NCI-H226 (cell line): ENCODE measurements at regions not wholly inside any gene's neighbourhood (a gene's known extent, or its start where the extent isn't known, plus 50 kb on each side); places are given as distances from the start of the nearest gene placed in this dataset.
"Not testable (repeated sequence)": the region's sequence is repeated elsewhere in the genome, so short reads cannot be mapped to it uniquely, and the experiment has no call there.

Source experiments
- DNase-seq: peaks from one replicate; pipeline ENCODE4 v3.0.0-alpha.2; 2015

DNA sequence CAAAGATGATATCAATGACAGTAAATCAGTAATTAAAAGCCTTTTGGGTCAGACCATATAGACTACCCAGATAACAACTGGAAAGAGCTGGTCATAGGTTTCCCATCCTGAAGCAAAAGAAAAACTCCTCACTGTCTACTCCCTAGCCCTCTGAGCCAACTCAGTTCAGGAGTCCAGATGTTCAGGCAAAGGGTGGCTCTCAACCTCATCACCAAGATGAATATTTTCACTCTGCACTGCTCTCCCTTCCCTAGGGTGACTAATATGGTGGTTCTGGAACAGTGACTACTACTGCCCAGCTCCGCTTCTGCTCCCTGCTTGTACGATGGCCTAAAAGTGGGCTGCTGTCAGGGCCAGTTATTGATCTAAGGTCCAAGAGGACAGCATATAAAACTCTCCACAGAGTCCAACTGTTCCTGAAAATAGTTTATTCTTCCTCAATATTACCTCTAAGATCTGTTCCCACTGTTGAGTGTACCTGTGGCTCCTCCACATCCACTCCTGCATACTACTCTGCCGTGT lies 263.4 kb upstream of the SLC30A5 start:
- no peak for DNase-seq

DNA sequence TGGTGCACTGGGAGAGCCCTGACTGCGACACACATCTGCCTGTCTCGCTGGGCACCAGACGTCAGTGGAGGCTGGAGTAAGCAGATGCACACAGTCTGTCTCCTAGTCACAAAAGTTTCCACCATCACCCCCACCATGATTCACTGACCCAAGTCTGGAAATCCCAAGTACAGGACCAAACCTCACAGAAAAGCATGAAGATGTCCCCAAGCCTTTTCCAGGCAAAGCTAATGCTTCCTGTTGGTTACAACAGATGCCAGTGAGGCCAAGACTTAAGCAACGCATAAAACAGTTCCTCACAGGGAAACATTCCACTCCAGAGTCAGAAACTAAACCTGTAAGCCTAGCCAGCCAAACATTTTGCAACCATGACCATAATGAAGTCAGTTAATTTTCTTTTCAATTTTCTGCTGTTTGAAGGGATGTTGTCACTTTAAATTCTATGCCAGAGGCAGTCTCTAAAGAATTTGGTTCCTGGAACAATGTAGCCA lies 259.3 kb upstream of the SLC30A5 start:
- no peak for DNase-seq

DNA sequence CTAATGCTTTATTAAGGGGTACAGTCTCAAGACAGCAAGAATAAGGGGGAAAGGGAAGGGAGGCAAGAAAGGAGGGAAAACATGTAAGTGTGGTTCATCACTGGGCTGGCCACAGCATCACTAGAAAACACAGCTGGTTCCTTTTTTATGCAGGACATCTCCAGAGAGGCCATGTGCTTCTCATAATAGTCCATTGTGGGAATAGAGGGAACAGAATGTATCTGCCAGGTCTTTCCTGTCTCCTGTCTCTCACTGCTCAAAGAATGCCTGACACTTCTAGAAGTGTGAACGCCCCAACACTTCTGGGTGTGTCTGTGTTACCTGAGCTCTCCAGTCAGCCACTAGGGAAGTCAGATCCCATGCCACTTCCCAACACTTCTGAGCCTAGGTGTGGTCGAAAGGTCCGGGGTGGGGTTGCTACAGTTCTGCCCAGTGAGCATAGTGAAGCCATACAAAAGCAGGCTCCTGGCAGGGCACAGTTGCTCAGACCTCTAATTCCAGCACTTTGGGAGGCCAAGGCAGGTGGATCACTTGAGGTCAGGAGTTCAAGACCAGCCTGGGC lies 255.6 kb upstream of the SLC30A5 start:
- no peak for DNase-seq

DNA sequence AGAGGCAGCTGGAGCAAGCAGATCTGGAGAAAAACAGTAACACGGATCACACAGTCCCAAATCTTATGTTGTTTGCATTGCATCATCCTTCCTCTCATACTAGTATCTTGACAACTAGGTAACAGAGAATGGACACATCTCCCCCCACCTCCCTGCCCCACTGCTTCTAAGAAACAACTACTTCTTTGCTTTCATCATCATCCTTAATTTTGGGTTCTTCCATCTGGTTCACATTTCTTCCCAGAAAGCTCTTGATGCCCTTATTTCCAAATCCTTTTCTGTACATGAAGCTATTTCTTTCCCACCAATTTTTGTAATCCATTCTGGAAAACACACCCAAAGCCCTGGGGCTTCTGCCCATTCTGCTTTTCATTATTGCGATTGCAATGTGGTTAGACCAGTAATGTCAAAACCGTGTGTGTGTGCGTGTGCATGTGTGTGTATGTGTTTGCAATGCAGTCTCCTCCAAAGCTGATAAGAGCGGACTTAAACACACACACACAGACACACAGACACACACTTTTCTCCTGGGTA lies 254.7 kb upstream of the SLC30A5 start:
- no peak for DNase-seq

DNA sequence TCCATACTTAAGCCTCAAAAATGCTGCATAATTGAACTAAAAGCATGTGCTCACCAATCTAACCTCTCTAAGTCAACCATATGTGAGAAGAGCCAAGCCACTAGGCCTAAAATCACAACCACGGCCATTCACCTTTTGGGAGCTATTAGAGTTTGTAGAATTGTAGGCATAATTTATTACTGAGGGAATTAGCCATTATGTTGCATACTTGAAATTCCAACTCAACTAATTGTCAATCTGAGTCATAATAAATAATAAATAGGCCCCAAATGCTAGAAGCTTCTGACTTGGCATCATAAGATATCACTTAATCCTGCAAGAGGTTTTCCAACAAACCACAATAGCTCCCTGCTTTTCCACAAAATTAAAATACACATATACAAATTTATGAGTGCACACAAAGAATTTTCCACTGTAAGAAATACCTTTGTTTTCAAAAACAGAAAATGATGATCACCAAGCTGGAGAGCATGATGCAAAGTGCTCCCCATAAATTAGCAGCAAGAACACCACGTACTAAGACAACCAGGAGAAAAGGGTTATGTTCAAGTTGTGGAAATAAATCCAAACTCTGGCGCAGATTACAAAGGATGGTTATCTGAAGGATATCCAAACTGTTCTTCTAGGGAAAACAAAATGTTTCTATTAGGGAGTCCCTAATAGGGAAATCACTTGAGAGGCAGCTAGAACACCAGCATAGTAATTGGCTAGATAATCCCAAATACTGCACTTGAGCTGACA lies 250.0 kb upstream of the SLC30A5 start:
- DNase-seq = no peak

DNA sequence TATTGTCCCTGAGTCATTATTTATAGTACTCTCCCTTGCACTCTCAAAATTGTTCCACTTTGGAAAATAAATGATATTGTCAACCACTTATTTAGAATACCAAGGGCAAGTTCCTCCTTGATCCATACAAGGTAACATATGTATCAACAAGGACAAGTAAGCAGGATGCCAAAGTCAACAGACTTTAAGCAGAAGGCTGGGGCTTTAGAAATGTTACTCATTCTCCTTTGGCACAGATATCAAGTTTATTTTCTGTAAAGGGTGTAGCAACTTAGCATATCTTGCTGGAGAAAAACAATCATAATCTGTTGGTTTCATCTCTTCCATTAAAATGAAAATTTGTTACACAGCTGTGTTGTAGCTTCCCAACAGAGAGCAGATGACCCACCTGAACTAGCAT lies 248.7 kb upstream of the SLC30A5 start:
- DNase-seq = no peak

DNA sequence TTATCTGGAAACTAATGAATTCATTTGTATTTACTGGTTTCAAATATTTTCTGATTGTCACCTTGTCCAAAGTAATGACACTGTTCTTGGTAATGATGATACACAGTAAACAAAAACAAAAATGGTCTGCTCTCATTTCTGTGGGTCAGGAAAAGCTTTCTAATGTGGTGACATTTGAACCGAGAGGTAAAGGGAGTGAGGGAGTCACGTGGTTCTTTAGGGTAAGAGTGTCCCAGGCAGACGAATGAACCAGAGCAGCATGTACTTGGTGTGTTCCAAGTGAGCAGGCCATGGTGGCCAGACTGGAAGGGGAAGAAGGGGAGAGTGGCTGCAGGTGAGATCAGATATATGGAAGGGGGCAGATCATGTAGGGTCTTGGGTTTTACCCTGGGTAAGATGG lies 247.0 kb upstream of the SLC30A5 start:
- no peak for DNase-seq

DNA sequence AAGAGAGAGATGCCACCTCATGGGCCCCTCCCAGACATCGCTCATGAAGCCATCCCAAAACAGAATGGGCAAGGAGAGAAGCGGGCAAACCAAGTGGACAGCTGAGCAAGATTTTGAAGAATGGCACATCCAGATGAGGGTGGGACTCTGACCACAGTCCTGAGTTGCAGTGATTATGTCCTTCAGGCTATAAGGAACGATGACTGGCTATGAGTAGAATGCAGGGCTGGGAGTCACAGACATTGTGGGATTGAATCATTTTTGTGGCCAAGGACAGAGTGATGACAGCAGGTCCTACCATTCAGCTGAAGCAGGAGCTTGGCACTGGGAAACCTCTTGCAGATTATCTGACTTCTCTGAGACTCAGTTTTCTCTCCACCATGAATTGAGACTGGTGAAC lies 245.7 kb upstream of the SLC30A5 start:
- DNase-seq = no peak

DNA sequence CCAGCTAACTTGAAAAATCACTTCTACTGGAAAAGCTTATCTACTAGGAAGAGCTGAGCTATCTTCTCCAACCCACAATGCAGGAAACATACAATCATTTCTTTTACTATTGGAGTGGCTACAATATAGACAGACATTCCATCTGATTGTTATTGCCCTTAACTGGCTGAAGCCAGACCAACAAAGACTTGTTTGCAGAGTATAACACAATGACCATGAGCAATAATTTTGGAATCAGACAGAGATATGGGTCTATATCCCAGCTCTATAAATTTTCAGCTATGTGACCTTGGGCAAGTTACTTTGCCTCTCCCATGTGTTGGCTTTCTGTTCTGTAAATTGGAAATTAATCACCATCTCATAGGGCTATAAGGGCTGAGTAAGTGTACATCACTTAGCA lies 244.7 kb upstream of the SLC30A5 start:
- no peak for DNase-seq

DNA sequence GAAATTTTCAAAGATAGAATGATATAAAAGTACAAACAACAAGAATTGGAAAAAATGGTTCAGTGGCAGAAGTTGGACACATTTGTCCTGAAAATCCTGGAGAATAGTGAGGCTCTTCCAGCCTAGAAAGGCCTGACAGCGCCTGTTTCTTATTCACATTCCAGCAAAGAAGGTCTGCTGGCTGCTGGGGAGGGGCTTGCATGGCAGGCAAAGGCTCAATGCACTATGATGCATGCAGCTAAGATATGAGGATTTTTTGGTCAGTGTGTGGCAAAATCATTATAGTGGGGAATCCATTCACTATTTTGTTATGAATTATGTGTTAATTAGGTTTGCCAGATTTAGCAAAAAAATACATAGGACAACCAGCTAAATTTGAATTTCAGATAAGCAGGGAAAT lies 243.9 kb upstream of the SLC30A5 start:
- DNase-seq = no peak

DNA sequence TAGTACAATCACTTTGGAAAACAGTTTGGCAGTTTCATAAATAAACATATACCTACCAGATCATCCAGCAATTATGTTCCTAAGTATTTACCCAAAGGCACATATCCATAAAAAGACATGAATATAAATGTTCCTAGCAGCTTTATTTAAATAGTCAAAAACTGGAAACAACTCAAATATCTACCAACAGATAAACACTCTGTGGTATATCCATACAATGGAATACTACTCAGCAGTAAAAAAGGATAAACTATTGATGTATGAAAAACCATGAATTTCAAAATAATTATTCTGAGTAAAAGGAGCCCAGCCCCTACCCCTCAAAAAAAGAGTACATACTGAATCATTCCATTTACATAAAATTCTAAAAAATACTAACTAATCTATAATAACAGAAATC lies 232.7 kb upstream of the SLC30A5 start:
- no peak for DNase-seq

DNA sequence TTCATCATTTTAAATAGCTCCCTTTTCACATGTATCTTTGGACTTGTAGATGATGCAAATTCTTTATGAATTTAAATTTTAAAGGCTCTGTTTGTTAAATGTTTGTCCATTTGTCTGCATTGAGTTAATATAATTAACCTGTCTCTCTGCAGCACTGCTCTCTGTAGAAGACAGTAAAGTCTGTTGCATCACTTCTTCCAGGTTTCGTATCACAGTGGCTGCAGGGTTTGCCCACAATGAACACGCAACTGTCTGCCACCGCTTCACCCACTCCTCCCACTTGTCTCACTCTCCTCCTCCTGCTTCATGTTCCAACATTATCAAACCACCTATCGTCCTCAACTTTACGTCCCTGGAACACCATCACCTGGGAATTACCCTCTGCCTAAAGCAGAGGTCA lies 231.3 kb upstream of the SLC30A5 start:
- DNase-seq = no peak

DNA sequence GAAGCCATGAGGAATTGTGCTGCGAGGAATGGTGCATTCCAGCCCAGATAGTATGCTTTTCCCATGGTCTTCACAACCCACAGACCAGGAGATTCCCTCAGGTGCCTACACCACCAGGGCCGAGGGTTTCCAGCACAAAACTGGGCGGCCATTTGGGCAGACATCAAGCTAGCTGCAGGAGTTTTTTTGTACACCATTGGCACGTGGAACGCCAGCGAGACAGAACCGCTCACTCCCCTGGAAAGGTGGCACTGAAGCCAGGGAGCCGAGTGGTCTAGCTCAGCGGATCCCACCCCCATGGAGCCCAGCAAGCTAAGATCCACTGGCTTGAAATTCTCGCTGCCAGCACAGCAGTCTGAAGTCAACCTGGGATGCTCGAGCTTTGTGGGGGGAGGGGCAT lies 228.6 kb upstream of the SLC30A5 start:
- not testable (repeated sequence) for DNase-seq

DNA sequence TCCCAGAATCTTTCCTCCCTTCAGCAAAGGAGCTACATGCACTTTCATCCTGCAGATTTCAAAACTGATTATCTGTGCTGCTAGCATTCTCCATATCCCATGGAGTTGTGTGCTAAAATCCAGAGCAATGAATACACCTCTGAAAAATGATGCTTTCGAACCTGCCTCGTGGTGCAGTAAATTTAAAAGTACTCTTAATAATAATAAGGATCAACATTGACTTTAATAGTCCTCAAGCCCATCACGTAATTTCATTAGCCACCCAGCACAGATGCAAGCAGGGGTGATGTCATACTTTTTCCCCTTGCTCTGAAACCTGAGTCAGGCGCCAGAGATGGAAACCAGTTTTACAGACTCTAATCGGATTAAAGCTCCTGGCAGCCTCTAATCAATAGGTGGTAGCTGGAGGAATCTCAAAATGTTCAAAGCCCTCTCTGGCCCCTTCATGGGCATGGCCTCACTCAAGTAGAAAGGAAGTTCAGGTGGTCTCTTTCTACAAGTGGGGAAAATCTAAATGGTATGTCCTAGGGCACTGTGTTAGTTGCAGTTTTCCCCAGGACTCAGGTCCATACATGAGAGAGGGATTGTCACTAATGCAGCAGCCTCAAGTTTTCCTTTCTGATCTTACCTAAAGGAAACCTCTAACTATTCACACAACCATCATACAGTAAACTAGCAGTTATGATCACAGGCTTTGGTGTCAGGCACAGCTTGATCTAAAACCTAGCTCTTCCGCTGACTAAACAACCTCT lies 221.6 kb upstream of the SLC30A5 start:
- no peak for DNase-seq

DNA sequence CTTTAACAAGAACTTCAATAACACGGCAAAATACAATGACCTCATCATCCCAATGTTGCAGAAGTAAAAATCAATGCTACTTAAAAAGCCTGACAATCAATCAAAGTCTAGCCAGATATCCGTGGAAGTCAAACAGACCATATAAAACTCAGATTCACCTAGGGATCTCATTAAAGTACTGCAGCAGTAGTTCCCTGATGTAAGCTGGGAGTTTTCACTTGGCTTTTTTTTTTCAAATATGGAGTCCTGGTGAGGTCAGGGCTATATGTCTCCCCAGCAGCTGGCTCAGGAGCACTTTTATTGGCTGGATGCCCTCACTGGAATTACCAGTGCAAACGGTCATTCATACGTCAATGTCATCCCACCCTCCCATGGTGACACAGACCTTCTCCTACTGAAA lies 220.6 kb upstream of the SLC30A5 start:
- no peak for DNase-seq

DNA sequence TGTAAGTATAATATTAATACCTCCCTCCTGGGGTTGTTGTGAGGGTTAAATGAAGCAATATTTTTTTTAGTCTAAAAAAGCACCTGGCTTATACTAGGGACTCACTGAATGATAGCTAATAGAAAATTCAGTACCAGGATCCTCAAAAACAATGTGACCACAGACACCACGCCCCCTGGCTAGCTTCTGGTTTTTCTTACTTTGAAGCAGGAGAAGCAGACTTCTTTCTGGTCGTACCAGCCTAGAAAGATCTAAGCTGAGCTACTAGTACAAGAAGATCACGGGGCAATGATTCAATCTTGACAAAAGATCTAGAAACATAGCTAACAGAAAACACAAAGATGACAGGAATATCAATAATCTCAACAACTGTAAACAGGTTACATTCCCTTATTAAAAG lies 218.5 kb upstream of the SLC30A5 start:
- no peak for DNase-seq

DNA sequence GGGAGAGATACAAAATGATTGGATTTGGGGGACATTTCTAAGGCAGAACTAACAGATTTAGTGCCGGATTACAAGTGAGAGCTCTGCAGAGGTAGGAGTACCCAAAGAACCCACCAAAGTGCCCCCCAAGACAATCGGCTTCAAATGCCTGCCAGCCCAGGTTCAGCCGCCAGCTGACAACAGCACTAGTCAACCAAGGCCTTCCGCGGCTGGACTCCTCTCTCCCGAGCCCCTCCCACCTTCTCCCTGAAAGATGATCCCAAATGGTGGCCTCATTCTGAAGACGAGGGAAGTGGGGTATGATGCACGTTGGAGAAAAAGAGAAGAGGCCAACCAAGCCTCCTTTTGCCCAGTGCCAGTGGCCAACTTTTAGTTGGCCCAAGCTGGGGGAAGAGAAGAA lies 210.4 kb upstream of the SLC30A5 start:
- no peak for DNase-seq

DNA sequence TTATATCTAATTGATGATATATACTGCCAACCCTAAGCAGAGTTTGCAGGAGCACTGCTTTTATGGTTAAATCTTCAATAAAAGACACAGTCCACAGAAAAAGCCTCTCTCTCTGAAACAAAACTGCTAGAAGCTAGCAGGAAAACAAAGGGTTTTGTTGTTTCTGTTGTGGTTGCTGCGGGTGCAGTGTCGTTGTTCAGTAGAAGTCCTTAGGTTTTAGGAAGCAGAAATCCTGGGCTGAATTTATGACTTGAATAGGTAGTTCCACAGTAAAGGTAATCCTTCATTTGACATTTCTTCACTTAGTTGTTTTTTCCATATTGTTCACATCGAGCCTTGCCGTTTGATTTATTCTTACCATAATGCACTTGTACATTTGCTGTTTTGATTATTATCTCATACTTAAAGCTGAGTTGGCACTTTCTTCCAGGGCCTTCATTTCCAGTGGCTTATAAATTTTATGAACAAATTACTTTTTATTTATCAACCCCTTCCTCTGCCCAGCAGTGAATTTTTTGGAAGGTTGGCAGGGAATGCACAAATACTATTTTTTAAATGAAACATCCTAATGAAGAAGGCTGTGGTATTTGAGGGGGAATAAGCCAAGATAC lies 209.6 kb upstream of the SLC30A5 start:
- no peak for DNase-seq

DNA sequence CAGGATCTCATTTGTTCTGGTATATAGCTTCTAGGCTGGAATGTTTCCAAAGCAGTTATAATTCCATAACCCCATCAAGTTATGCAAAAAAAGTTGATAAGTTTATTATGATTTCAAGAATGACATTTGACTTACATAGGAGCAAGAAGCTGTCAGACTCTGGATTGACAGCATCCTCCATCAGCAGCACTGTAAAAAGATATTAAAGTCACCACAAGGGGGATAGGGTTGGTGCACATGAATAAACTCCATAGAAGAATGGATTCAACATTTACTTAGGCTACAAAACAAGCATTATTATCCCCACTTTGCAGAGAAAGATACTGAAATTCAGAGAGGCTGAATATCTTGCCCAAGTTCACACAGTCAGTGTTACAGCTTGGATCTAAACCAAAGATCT lies 208.9 kb upstream of the SLC30A5 start:
- DNase-seq = no peak

DNA sequence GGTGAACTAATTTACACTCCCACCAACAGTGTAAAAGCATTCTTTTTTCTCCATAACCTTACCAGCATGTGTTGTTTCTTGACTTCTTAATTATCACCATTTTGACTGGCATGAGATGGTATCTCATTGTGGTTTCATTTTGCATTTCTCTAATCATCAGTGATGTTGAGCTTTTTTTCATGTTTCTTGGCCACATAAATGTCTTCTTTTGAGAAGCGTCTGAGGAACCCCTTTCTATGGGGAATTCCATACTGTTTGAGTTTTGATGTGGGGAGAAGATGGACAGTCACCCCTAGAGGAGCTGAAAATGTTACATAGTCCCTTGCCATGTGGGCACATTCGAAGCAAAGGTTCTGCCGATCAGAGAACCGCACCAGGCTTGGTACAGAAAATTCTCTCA lies 207.0 kb upstream of the SLC30A5 start:
- no peak for DNase-seq

DNA sequence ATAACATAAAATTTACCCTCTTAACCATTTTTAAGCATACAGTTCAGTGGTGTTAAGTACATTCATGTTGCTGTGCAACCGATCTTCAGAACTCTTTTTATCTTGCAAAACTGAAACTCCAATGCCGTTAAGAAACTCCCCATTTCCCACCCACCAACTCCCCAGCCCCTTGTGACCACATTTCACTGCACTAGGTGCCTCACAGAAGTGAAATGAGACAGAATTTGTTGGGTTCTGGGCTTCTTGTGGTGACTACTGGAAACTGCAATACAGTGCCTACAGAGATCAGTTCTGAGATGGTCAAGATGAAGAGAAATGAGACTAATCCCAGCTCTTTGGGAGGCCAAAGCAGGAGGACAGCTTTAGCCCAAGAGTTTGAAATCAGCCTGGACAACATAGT lies 202.1 kb upstream of the SLC30A5 start:
- DNase-seq = no peak

DNA sequence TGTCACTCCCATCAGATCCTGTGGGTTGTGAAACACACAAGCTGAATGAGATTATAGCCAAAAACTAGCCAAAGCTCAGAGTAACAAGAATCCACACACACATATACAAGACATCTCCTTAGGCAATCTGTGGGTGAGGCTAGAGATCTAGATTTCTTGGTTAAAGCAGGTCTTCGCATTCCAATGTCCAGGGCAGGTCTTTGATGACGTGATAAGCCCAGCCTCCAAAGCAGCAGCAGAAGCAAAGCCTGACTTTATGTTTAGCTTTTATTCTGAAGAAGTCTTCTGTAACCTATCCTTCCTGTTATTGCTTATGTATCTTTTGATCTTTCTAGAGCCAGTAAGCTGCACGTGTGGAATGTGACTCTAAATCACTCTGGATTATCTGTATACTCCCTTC lies 199.1 kb upstream of the SLC30A5 start:
- peak; percentile 67 for DNase-seq

DNA sequence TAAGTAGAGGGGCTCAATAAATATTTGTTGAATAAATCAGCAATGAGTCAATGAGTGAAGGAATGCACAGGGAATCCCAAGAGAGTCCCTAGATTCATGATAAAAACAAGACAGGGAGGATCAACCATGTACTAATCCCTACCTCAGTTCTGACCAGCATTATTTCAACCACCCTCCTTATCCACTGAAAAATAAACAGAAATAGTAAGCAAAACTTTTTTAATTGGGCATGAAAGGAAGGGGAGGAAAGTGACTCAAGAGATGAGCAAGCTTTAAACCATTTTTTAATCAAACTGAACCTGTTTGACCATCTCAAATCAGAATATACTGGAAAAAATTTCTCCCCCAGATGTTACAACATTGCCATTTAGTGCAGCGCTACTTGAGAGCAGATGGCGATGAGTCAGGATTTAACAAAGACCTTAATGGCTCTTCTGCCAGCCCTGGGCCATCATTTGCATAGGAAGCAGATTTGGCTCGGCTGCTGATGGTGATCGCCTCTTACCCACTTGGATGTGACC lies 194.8 kb upstream of the SLC30A5 start:
- DNase-seq = peak; percentile 90
